OCI-LY7 (cell line): ENCODE measurements at regions not wholly inside any gene's neighbourhood (a gene's known extent, or its start where the extent isn't known, plus 50 kb on each side); places are given as distances from the start of the nearest gene placed in this dataset.

Source experiments
- BruUV-seq: library from RNA; stranded (reverse); fragments of 400-500 nt; replicated peaks from 2 replicates; lab custom pipeline; 2021; lab: Mats Ljungman, UMichigan
- CTCF ChIA-PET: fragments of 300-600 bp; sonication (Branson Sonifier 250); formaldehyde crosslinking; loops from one replicate; lab custom pipeline; 2022; ENCODE audit warnings: antibody characterized with exemption; ENCODE audit not compliant: unreplicated experiment; lab: Charles Lee
- POLR2A ChIA-PET: fragments of 300-600 bp; sonication (Branson Sonifier 250); formaldehyde crosslinking; loops from one replicate; lab custom pipeline; 2022; ENCODE audit warnings: antibody characterized with exemption; lab: Charles Lee
- DNase-seq: peaks from one replicate; pipeline ENCODE4 v3.0.0-alpha.2; 2015; ENCODE audit warnings: low spot score
- H2AFZ ChIP-seq: fragments of 200-600 bp; sonication (generic), shearing (Covaris generic); 2 replicates; pipeline ENCODE4 v1.6.1; 2014; ENCODE audit warnings: mild to moderate bottlenecking, antibody characterized with exemption, low read length, moderate library complexity
- H3K27ac ChIP-seq: fragments of 200-600 bp; sonication (generic); 2 replicates; pipeline ENCODE4 v1.5.1; 2014; ENCODE audit warnings: mixed run types, low read depth, mild to moderate bottlenecking, moderate library complexity, low read length, inconsistent platforms; ENCODE audit not compliant: poor library complexity, severe bottlenecking
- H3K36me3 ChIP-seq: fragments of 200-600 bp; sonication (generic); 2 replicates; pipeline ENCODE4 v1.6.1; 2014; ENCODE audit warnings: mild to moderate bottlenecking, antibody characterized with exemption, low read length, moderate library complexity, mixed read lengths; ENCODE audit not compliant: insufficient read depth
- H3K4me1 ChIP-seq: fragments of 200-600 bp; sonication (generic); 2 replicates; pipeline ENCODE4 v1.5.1; 2014; ENCODE audit warnings: mild to moderate bottlenecking, low read length; ENCODE audit not compliant: insufficient read depth, poor library complexity, severe bottlenecking
- H3K4me2 ChIP-seq: fragments of 200-600 bp; sonication (generic); 2 replicates; pipeline ENCODE4 v1.6.1; 2014; ENCODE audit warnings: mild to moderate bottlenecking, low read length
- H3K4me3 ChIP-seq: fragments of 200-600 bp; sonication (generic); 2 replicates; pipeline ENCODE4 v1.5.1; 2014; ENCODE audit warnings: mild to moderate bottlenecking, low read depth, low read length; ENCODE audit not compliant: poor library complexity, severe bottlenecking
- H3K79me2 ChIP-seq: fragments of 200-600 bp; sonication (generic); 2 replicates; pipeline ENCODE4 v1.6.1; 2016; ENCODE audit warnings: low read depth, mild to moderate bottlenecking, low read length, moderate library complexity, mixed read lengths; ENCODE audit not compliant: insufficient read depth
- H3K9me2 ChIP-seq: fragments of 200-600 bp; sonication (generic); 2 replicates; pipeline ENCODE4 v1.6.1; 2016; ENCODE audit warnings: mild to moderate bottlenecking, low read length, mixed read lengths; ENCODE audit not compliant: insufficient read depth
- H3K9me3 ChIP-seq: fragments of 200-600 bp; sonication (generic); 2 replicates; pipeline ENCODE4 v1.6.1; 2014; ENCODE audit warnings: mild to moderate bottlenecking, mixed run types, low read length, mixed read lengths
- H4K20me1 ChIP-seq: fragments of 200-600 bp; sonication (generic); 2 replicates; pipeline ENCODE4 v1.6.1; 2014; ENCODE audit warnings: mild to moderate bottlenecking, antibody characterized with exemption, low read length, moderate library complexity, mixed read lengths; ENCODE audit not compliant: insufficient read depth
- CTCF ChIP-seq: fragments of 200-600 bp; sonication (generic); conservative IDR thresholded peaks from 2 replicates; pipeline ENCODE4 v1.5.1; 2014; ENCODE audit warnings: mild to moderate bottlenecking, antibody characterized with exemption, low read length, moderate library complexity, mixed read lengths
- EZH2phosphoT487 ChIP-seq: fragments of 200-600 bp; sonication (generic); IDR thresholded peaks from 2 replicates; pipeline ENCODE4 v1.6.1; 2018; ENCODE audit warnings: low read depth, borderline replicate concordance, mild to moderate bottlenecking, mixed run types, antibody characterized with exemption, low read length, moderate library complexity, mixed read lengths
- intact Hi-C: fragments of 100-400 bp; cut with micrococcal nuclease; formaldehyde crosslinking; loops from one replicate; pipeline ENCODE4 v1.10.0; 2022; ENCODE audit not compliant: unreplicated experiment

GRCh38 chr3:118543832-118544231 lies 490.8 kb downstream of the IGSF11 start:
- DNase-seq = no peak
- Histone ChIP-seq H3K4me3 (no peak overlapping the region), H3K4me2 (no peak overlapping the region), H3K27ac (no peak overlapping the region), H3K79me2 (no peaks in the 10 kb centered on the region), H2AFZ (no peak overlapping the region), H3K9me3 (no peaks in the 10 kb centered on the region), H3K36me3 (no peaks in the 10 kb centered on the region), H3K4me1 (no peaks in the 10 kb centered on the region), H4K20me1 (no peaks in the 10 kb centered on the region), H3K9me2 (no peaks in the 10 kb centered on the region)
- intact Hi-C loops = no loop called here
- TF ChIP-seq CTCF = no peak
- no peak for TF ChIP-seq EZH2phosphoT487
- ChIA-PET POLR2A (no interaction called here), CTCF (no interaction called here)
- no TSS peak for BruUV-seq

GRCh38 chr3:118544458-118544857 lies 490.2 kb downstream of the IGSF11 start:
- BruUV-seq = no TSS peak
- POLR2A ChIA-PET = no interaction called here
- TF ChIP-seq EZH2phosphoT487 = no peak
- no peak for TF ChIP-seq CTCF
- intact Hi-C loops = no loop called here
- Histone ChIP-seq H3K4me1 (no peaks in the 10 kb centered on the region), H4K20me1 (no peaks in the 10 kb centered on the region), H3K27ac (no peak overlapping the region), H3K4me2 (no peak overlapping the region), H3K36me3 (no peaks in the 10 kb centered on the region), H3K9me2 (no peaks in the 10 kb centered on the region), H2AFZ (no peak overlapping the region), H3K9me3 (no peaks in the 10 kb centered on the region), H3K79me2 (no peaks in the 10 kb centered on the region), H3K4me3 (no peak overlapping the region)
- CTCF ChIA-PET = no interaction called here
- no peak for DNase-seq

- Histone ChIP-seq H3K36me3 (no peaks in the 10 kb centered on the region), H3K9me3 (no peaks in the 10 kb centered on the region), H3K4me2 (no peak overlapping the region), H3K4me3 (no peak overlapping the region), H3K9me2 (no peaks in the 10 kb centered on the region), H2AFZ (no peak overlapping the region), H3K79me2 (no peaks in the 10 kb centered on the region), H3K27ac (no peak overlapping the region), H3K4me1 (no peaks in the 10 kb centered on the region), H4K20me1 (no peaks in the 10 kb centered on the region)
- POLR2A ChIA-PET = interaction anchor here (0.6 to 2.0 kb wide), 2 partner anchors 13 to 836 kb away, joined by 3 to 5 read pairs; no protein-coding TSS in a partner anchor
- no peak for TF ChIP-seq CTCF
- no peak for TF ChIP-seq EZH2phosphoT487
- intact Hi-C loops = no loop called here
- DNase-seq = no peak
- CTCF ChIA-PET = no interaction called here
- no TSS peak for BruUV-seq
Observed at GRCh38 chr3:118548434-118548833, 486.2 kb downstream of the IGSF11 start.
